ENCODE measurements at regions not wholly inside any gene's neighbourhood (a gene's known extent, or its start where the extent isn't known, plus 50 kb on each side); places are given as distances from the start of the nearest gene placed in this dataset.

DNA sequence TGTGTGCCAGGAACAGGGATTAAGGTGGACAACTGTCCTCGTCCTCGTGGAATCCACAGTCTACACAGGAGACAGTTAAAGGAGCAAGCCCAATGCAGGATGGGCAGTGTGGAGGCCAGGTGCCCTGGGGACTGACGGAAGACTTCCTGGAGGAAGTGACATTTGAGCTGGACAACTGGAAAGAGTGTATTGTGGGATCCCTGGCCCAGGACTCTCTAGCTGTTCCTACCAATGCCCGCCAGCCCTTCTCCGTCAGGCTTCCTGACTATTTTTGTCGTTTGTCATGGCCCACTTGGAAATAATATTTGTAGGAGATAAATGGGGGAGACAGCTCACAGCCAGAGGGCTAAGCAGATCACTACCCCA, 235.3 kb downstream of the TOMM20 start:
- CTCF ChIA-PET: no interaction called here
- no peaks in the 10 kb centered on the region for H3K9me3 Mint-ChIP-seq
- Histone ChIP-seq H3K4me1 (ENCODE audit: insufficient read depth, low read length) (peaks cover 11% of the 10 kb centered on the region), H3K9me3 (ENCODE audit: control insufficient read depth in 1 of 2, insufficient read depth in 1 of 2, low read length in 2 of 2) (no peaks in the 10 kb centered on the region), H3K4me3 (ENCODE audit: low read length) (no peak overlapping the region), H3K27me3 (ENCODE audit: control insufficient read depth in 1 of 2, insufficient read depth in 2 of 2, low read length in 2 of 2) (no peaks in the 10 kb centered on the region), H3K36me3 (ENCODE audit: insufficient read depth, low read length) (no peaks in the 10 kb centered on the region), H3K27ac (ENCODE audit: low read depth in 1 of 2, low read length in 2 of 2) (no peak overlapping the region)
- TF ChIP-seq, protein P1, sequence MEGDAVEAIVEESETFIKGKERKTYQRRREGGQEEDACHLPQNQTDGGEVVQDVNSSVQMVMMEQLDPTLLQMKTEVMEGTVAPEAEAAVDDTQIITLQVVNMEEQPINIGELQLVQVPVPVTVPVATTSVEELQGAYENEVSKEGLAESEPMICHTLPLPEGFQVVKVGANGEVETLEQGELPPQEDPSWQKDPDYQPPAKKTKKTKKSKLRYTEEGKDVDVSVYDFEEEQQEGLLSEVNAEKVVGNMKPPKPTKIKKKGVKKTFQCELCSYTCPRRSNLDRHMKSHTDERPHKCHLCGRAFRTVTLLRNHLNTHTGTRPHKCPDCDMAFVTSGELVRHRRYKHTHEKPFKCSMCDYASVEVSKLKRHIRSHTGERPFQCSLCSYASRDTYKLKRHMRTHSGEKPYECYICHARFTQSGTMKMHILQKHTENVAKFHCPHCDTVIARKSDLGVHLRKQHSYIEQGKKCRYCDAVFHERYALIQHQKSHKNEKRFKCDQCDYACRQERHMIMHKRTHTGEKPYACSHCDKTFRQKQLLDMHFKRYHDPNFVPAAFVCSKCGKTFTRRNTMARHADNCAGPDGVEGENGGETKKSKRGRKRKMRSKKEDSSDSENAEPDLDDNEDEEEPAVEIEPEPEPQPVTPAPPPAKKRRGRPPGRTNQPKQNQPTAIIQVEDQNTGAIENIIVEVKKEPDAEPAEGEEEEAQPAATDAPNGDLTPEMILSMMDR (IDR thresholded peaks at IDR 0.05): no peak
- intact Hi-C loops (cut with DNase I, micrococcal nuclease): no loop called here
- H3K4me3 Mint-ChIP-seq: no peak overlapping the region
- no peak overlapping the region for H3K27ac Mint-ChIP-seq
- H3K4me1 Mint-ChIP-seq (ENCODE audit: low read depth): peaks cover 20% of the 10 kb centered on the region
- POLR2A ChIA-PET: no interaction called here
- H3K27me3 Mint-ChIP-seq: no peaks in the 10 kb centered on the region
- H3K36me3 Mint-ChIP-seq (ENCODE audit: low read depth): no peaks in the 10 kb centered on the region
- DNase-seq: no peak
- ATAC-seq (ENCODE audit: poor library complexity): no peak

DNA sequence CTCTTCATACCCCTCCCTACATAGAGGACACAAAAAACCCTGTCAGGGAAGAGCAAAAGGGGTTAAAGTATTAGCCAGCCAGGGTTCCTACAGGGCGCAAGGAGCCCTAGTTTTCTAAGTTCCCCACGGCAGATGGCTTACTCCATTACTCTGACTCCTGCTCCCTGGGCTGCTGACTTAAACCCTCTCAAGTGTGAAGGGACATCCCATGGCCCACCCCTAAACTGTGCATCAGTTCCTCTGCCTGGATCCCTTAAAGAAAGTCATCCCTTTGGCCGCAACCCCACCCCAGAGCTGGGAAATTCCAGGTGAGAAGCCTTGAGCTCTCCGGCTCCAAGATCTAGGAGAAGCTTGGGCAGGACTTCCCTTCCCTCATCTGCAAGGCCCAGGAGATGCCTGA, 236.0 kb downstream of the TOMM20 start:
- Histone ChIP-seq H3K27ac (ENCODE audit: low read depth in 1 of 2, low read length in 2 of 2) (no peak overlapping the region), H3K4me3 (ENCODE audit: low read length) (no peak overlapping the region), H3K9me3 (ENCODE audit: control insufficient read depth in 1 of 2, insufficient read depth in 1 of 2, low read length in 2 of 2) (no peaks in the 10 kb centered on the region), H3K27me3 (ENCODE audit: control insufficient read depth in 1 of 2, insufficient read depth in 2 of 2, low read length in 2 of 2) (no peaks in the 10 kb centered on the region), H3K4me1 (ENCODE audit: insufficient read depth, low read length) (peaks cover 11% of the 10 kb centered on the region), H3K36me3 (ENCODE audit: insufficient read depth, low read length) (no peaks in the 10 kb centered on the region)
- Mint-ChIP-seq H3K27ac (no peak overlapping the region), H3K4me1 (ENCODE audit: low read depth) (peaks cover 20% of the 10 kb centered on the region), H3K27me3 (no peaks in the 10 kb centered on the region), H3K36me3 (ENCODE audit: low read depth) (no peaks in the 10 kb centered on the region), H3K4me3 (no peak overlapping the region), H3K9me3 (no peaks in the 10 kb centered on the region)
- TF ChIP-seq, protein P1 (IDR thresholded peaks at IDR 0.05): no peak
- intact Hi-C loops (cut with DNase I, micrococcal nuclease): no loop called here
- CTCF ChIA-PET: interaction anchor here (0.7 kb wide), 1 partner anchor 46 kb away, joined by 3 read pairs; no protein-coding TSS in a partner anchor
- DNase-seq (no peak), ATAC-seq (ENCODE audit: poor library complexity) (no peak)
- POLR2A ChIA-PET: interaction anchor here (1.5 kb wide), 1 partner anchor 36 kb away, joined by 3 read pairs; no protein-coding TSS in a partner anchor

DNA sequence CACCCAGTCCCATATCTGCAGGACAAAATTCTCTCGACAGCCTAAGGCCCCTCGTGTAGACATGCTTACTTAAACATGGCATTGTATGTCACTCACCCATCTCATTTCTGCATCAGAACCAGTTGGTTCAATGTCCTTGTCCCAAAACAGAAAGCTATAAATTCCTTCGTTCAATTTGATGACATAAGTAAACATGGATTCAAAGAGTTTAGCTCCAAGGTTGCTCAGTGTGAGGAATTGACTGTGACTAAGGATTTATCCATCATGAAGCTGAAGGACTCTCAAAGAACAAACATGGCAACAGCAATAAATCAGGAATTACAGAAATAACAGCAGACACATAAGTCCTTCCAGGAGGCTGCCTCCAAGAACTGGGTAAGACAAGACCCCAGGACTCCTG, 237.2 kb downstream of the TOMM20 start:
- Mint-ChIP-seq H3K36me3 (ENCODE audit: low read depth) (no peaks in the 10 kb centered on the region), H3K27me3 (no peaks in the 10 kb centered on the region), H3K4me1 (ENCODE audit: low read depth) (peaks cover 30% of the 10 kb centered on the region), H3K27ac (no peak overlapping the region), H3K4me3 (no peak overlapping the region), H3K9me3 (peaks cover 1% of the 10 kb centered on the region)
- H3K36me3 ChIP-seq (ENCODE audit: insufficient read depth, low read length): no peaks in the 10 kb centered on the region
- TF ChIP-seq, protein P1 (IDR thresholded peaks at IDR 0.05): no peak
- no peaks in the 10 kb centered on the region for H3K27me3 ChIP-seq (ENCODE audit: control insufficient read depth in 1 of 2, insufficient read depth in 2 of 2, low read length in 2 of 2)
- H3K4me3 ChIP-seq (ENCODE audit: low read length): no peak overlapping the region
- no peak overlapping the region for H3K27ac ChIP-seq (ENCODE audit: low read depth in 1 of 2, low read length in 2 of 2)
- DNase-seq (no peak), ATAC-seq (ENCODE audit: poor library complexity) (no peak)
- ChIA-PET CTCF (no interaction called here), POLR2A (interaction anchor here (1.5 kb wide), 1 partner anchor 37 kb away, joined by 3 read pairs; no protein-coding TSS in a partner anchor)
- no peaks in the 10 kb centered on the region for H3K9me3 ChIP-seq (ENCODE audit: control insufficient read depth in 1 of 2, insufficient read depth in 1 of 2, low read length in 2 of 2)
- intact Hi-C loops (cut with DNase I, micrococcal nuclease): no loop called here
- H3K4me1 ChIP-seq (ENCODE audit: insufficient read depth, low read length): peaks cover 11% of the 10 kb centered on the region
